Lower leg skin (tissue), 4 donors: ENCODE measurements at regions not wholly inside any gene's neighbourhood (a gene's known extent, or its start where the extent isn't known, plus 50 kb on each side); places are given as distances from the start of the nearest gene placed in this dataset.

ENCODE experiments used
- DNase-seq, 2 donors: peaks; one replicate each; pipeline ENCODE4 v3.0.0-alpha.2; 2019; ENCODE audit warnings: low spot score in 2 of 2
- H3K4me3 ChIP-seq: fragments of 200-600 bp; sonication (generic); 2 replicates; pipeline ENCODE4 v1.5.1; 2017; ENCODE audit warnings: mild to moderate bottlenecking, low read depth; ENCODE audit not compliant: poor library complexity, severe bottlenecking
- CTCF ChIP-seq, 3 donors: fragments of 450-650 bp; IDR thresholded peaks; one replicate each; pipeline ENCODE4 v1.5.1; 2016; ENCODE audit warnings: antibody characterized with exemption in 3 of 3, mild to moderate bottlenecking in 3 of 3, moderate library complexity in 2 of 3
- POLR2A ChIP-seq, 2 donors: fragments of 450-650 bp; IDR thresholded peaks; one replicate each; pipeline ENCODE4 v1.6.1; 2016 to 2017; ENCODE audit warnings: antibody characterized with exemption in 2 of 2, mild to moderate bottlenecking in 1 of 2, moderate library complexity in 1 of 2
- WGBS, 2 donors: methylation state at CpG; one replicate each; pipeline ENCODE4 v1.1.5; 2018; 5-methylcytosine and 5-hydroxymethylcytosine counted together
- intact Hi-C: fragments of 100-400 bp; cut with DNase I; formaldehyde crosslinking; loops from one replicate; pipeline ENCODE4 v1.15.0; 2023; ENCODE audit warnings: low total_unique reads

GRCh38 chr16:64470916-64471315 lies 650.9 kb downstream of the CDH11 start:
- TF ChIP-seq CTCF (IDR thresholded peaks at IDR 0.05) (no peak), POLR2A (IDR thresholded peaks at IDR 0.05) (no peak)
- WGBS, 2 donors: 62 to 63% methylated on average over 2 of the region's 2 CpGs
- no peak overlapping the region for H3K4me3 ChIP-seq
- intact Hi-C loops: no loop called here
- DNase-seq: no peak

- intact Hi-C loops: no loop called here
- H3K4me3 ChIP-seq: no peak overlapping the region
Measured at GRCh38 chr16:64469906-64470702, 651.8 kb downstream of the CDH11 start.

GRCh38 chr16:64469351-64469750 lies 652.5 kb downstream of the CDH11 start:
- WGBS, 2 donors: 81 to 87% methylated on average over 1 of the region's 1 CpG
- no peak overlapping the region for H3K4me3 ChIP-seq
- intact Hi-C loops: no loop called here
- no peak for DNase-seq
- TF ChIP-seq CTCF (IDR thresholded peaks at IDR 0.05) (no peak), POLR2A (IDR thresholded peaks at IDR 0.05) (no peak)

More at GRCh38 chr16:64469906-64470702, 651.8 kb downstream of the CDH11 start:
- WGBS, 2 donors: 71 to 81% methylated on average over 2 of the region's 2 CpGs
- TF ChIP-seq POLR2A (IDR thresholded peaks at IDR 0.05): no peak
- no peak for TF ChIP-seq CTCF (IDR thresholded peaks at IDR 0.05)
- no peak for DNase-seq

GRCh38 chr16:64468515-64469090 lies 653.3 kb downstream of the CDH11 start:
- WGBS, 2 donors: 58 to 78% methylated on average over 1 of the region's 1 CpG
- H3K4me3 ChIP-seq: no peak overlapping the region
- no peak for DNase-seq
- intact Hi-C loops: no loop called here
- TF ChIP-seq POLR2A (IDR thresholded peaks at IDR 0.05) (no peak), CTCF (IDR thresholded peaks at IDR 0.05) (no peak)

GRCh38 chr16:64459821-64460220 lies 662.0 kb downstream of the CDH11 start:
- no peak overlapping the region for H3K4me3 ChIP-seq
- intact Hi-C loops: no loop called here
- no peak for DNase-seq
- WGBS, 2 donors: 11 to 19% methylated on average over 1 of the region's 1 CpG
- no peak for TF ChIP-seq CTCF (IDR thresholded peaks at IDR 0.05)
- no peak for TF ChIP-seq POLR2A (IDR thresholded peaks at IDR 0.05)
